NT2/D1 (cell line): ENCODE measurements at regions not wholly inside any gene's neighbourhood (a gene's known extent, or its start where the extent isn't known, plus 50 kb on each side); places are given as distances from the start of the nearest gene placed in this dataset.

Source experiments
- SUZ12 ChIP-seq: IDR thresholded peaks from 2 replicates; pipeline ENCODE4 v1.6.1; 2011; ENCODE audit not compliant: insufficient read length, insufficient read depth; ENCODE audit errors: extremely low read depth
- YY1 ChIP-seq: IDR thresholded peaks from 2 replicates; pipeline ENCODE4 v1.6.1; 2011; ENCODE audit not compliant: insufficient read length, insufficient read depth
- ZNF274 ChIP-seq: IDR thresholded peaks from 2 replicates; pipeline ENCODE4 v1.6.1; 2011; ENCODE audit warnings: mild to moderate bottlenecking, low read depth, low read length

GRCh38 chr3:163735394-163735793, 1342.9 kb downstream of the SI start:
- TF ChIP-seq SUZ12 (no peak), YY1 (no peak), ZNF274 (no peak)
